ENCODE measurements at regions not wholly inside any gene's neighbourhood (a gene's known extent, or its start where the extent isn't known, plus 50 kb on each side); places are given as distances from the start of the nearest gene placed in this dataset.

GRCh38 chr2:4937550-4937949 lies 754.6 kb upstream of the SOX11 start:
- H3K27me3 ChIP-seq (ENCODE audit: insufficient read depth, insufficient read length), result no peaks in the 10 kb centered on the region
- TF ChIP-seq YY1 (IDR thresholded peaks at IDR 0.05; ENCODE audit: insufficient read depth, insufficient read length) (no peak), ZNF274 (IDR thresholded peaks at IDR 0.05; ENCODE audit: low read depth, low read length) (no peak), SUZ12 (IDR thresholded peaks at IDR 0.05; ENCODE audit: extremely low read depth, insufficient read depth, insufficient read length) (no peak)
- DNase-seq (ENCODE audit: low read depth, low spot score), result peak; percentile 13
- 0 out of 2 replicates have a peak, but pooled peaks cover 3% of the 10 kb centered on the region for H3K9me3 ChIP-seq (ENCODE audit: insufficient read depth, low read length)
- no peaks in the 10 kb centered on the region for H3K36me3 ChIP-seq (ENCODE audit: insufficient read depth, insufficient read length, low read length)
- H3K9ac ChIP-seq (ENCODE audit: insufficient read length, low read depth), result no peak overlapping the region
- no peak overlapping the region for H3K4me3 ChIP-seq (ENCODE audit: insufficient read length, low read depth)
- no peaks in the 10 kb centered on the region for H3K4me1 ChIP-seq (ENCODE audit: insufficient read depth, insufficient read length)

GRCh38 chr2:4938206-4938605 lies 754.0 kb upstream of the SOX11 start:
- Histone ChIP-seq H3K27me3 (ENCODE audit: insufficient read depth, insufficient read length) (no peaks in the 10 kb centered on the region), H3K4me1 (ENCODE audit: insufficient read depth, insufficient read length) (no peaks in the 10 kb centered on the region), H3K9ac (ENCODE audit: insufficient read length, low read depth) (no peak overlapping the region), H3K9me3 (ENCODE audit: insufficient read depth, low read length) (no peaks in the 10 kb centered on the region), H3K4me3 (ENCODE audit: insufficient read length, low read depth) (no peak overlapping the region), H3K36me3 (ENCODE audit: insufficient read depth, insufficient read length, low read length) (no peaks in the 10 kb centered on the region)
- no peak for DNase-seq (ENCODE audit: low read depth, low spot score)
- no peak for TF ChIP-seq YY1 (IDR thresholded peaks at IDR 0.05; ENCODE audit: insufficient read depth, insufficient read length)
- TF ChIP-seq SUZ12 (IDR thresholded peaks at IDR 0.05; ENCODE audit: extremely low read depth, insufficient read depth, insufficient read length), result no peak
- no peak for TF ChIP-seq ZNF274 (IDR thresholded peaks at IDR 0.05; ENCODE audit: low read depth, low read length)

GRCh38 chr2:4942441-4942840 lies 749.7 kb upstream of the SOX11 start:
- H3K9me3 ChIP-seq (ENCODE audit: insufficient read depth, low read length), result 0 out of 2 replicates have a peak, but pooled peaks cover 5% of the 10 kb centered on the region
- TF ChIP-seq YY1 (IDR thresholded peaks at IDR 0.05; ENCODE audit: insufficient read depth, insufficient read length), result no peak
- no peak for TF ChIP-seq ZNF274 (IDR thresholded peaks at IDR 0.05; ENCODE audit: low read depth, low read length)
- TF ChIP-seq SUZ12 (IDR thresholded peaks at IDR 0.05; ENCODE audit: extremely low read depth, insufficient read depth, insufficient read length), result no peak

GRCh38 chr2:4947911-4948310 lies 744.3 kb upstream of the SOX11 start:
- no peak for DNase-seq (ENCODE audit: low read depth, low spot score)
- no peaks in the 10 kb centered on the region for H3K27me3 ChIP-seq (ENCODE audit: insufficient read depth, insufficient read length)
- no peaks in the 10 kb centered on the region for H3K36me3 ChIP-seq (ENCODE audit: insufficient read depth, insufficient read length, low read length)
- peaks cover 8% of the 10 kb centered on the region; the same call in 1 of the 2 replicates for H3K9me3 ChIP-seq (ENCODE audit: insufficient read depth, low read length)
- no peaks in the 10 kb centered on the region for H3K4me1 ChIP-seq (ENCODE audit: insufficient read depth, insufficient read length)
- no peak for TF ChIP-seq SUZ12 (IDR thresholded peaks at IDR 0.05; ENCODE audit: extremely low read depth, insufficient read depth, insufficient read length)
- H3K9ac ChIP-seq (ENCODE audit: insufficient read length, low read depth), result no peak overlapping the region
- no peak overlapping the region for H3K4me3 ChIP-seq (ENCODE audit: insufficient read length, low read depth)

More at GRCh38 chr2:4942441-4942840, 749.7 kb upstream of the SOX11 start:
- no peaks in the 10 kb centered on the region for H3K36me3 ChIP-seq (ENCODE audit: insufficient read depth, insufficient read length, low read length)
- no peak for DNase-seq (ENCODE audit: low read depth, low spot score)
- H3K27me3 ChIP-seq (ENCODE audit: insufficient read depth, insufficient read length), result no peaks in the 10 kb centered on the region
- no peaks in the 10 kb centered on the region for H3K4me1 ChIP-seq (ENCODE audit: insufficient read depth, insufficient read length)
- no peak overlapping the region for H3K9ac ChIP-seq (ENCODE audit: insufficient read length, low read depth)
- H3K4me3 ChIP-seq (ENCODE audit: insufficient read length, low read depth), result no peak overlapping the region

GRCh38 chr2:4951368-4951767 lies 740.8 kb upstream of the SOX11 start:
- H3K4me1 ChIP-seq (ENCODE audit: insufficient read depth, insufficient read length), result no peaks in the 10 kb centered on the region
- H3K27me3 ChIP-seq (ENCODE audit: insufficient read depth, insufficient read length), result no peaks in the 10 kb centered on the region
- no peak overlapping the region for H3K4me3 ChIP-seq (ENCODE audit: insufficient read length, low read depth)
- no peak overlapping the region for H3K9ac ChIP-seq (ENCODE audit: insufficient read length, low read depth)
- H3K9me3 ChIP-seq (ENCODE audit: insufficient read depth, low read length), result peaks cover 3% of the 10 kb centered on the region; the same call in 1 of the 2 replicates
- DNase-seq (ENCODE audit: low read depth, low spot score), result no peak
- no peaks in the 10 kb centered on the region for H3K36me3 ChIP-seq (ENCODE audit: insufficient read depth, insufficient read length, low read length)
- no peak for TF ChIP-seq YY1 (IDR thresholded peaks at IDR 0.05; ENCODE audit: insufficient read depth, insufficient read length)
- no peak for TF ChIP-seq ZNF274 (IDR thresholded peaks at IDR 0.05; ENCODE audit: low read depth, low read length)
- TF ChIP-seq SUZ12 (IDR thresholded peaks at IDR 0.05; ENCODE audit: extremely low read depth, insufficient read depth, insufficient read length), result no peak

- Histone ChIP-seq H3K9ac (ENCODE audit: insufficient read length, low read depth) (no peak overlapping the region), H3K27me3 (ENCODE audit: insufficient read depth, insufficient read length) (no peaks in the 10 kb centered on the region), H3K4me1 (ENCODE audit: insufficient read depth, insufficient read length) (no peaks in the 10 kb centered on the region), H3K36me3 (ENCODE audit: insufficient read depth, insufficient read length, low read length) (no peaks in the 10 kb centered on the region), H3K9me3 (ENCODE audit: insufficient read depth, low read length) (no peaks in the 10 kb centered on the region), H3K4me3 (ENCODE audit: insufficient read length, low read depth) (no peak overlapping the region)
- TF ChIP-seq YY1 (IDR thresholded peaks at IDR 0.05; ENCODE audit: insufficient read depth, insufficient read length) (no peak), ZNF274 (IDR thresholded peaks at IDR 0.05; ENCODE audit: low read depth, low read length) (no peak), SUZ12 (IDR thresholded peaks at IDR 0.05; ENCODE audit: extremely low read depth, insufficient read depth, insufficient read length) (no peak)
- DNase-seq (ENCODE audit: low read depth, low spot score), result no peak
Observed at GRCh38 chr2:4959219-4959618, 733.0 kb upstream of the SOX11 start.

- Histone ChIP-seq H3K9me3 (ENCODE audit: insufficient read depth, low read length) (no peaks in the 10 kb centered on the region), H3K9ac (ENCODE audit: insufficient read length, low read depth) (no peak overlapping the region), H3K4me3 (ENCODE audit: insufficient read length, low read depth) (no peak overlapping the region), H3K27me3 (ENCODE audit: insufficient read depth, insufficient read length) (no peaks in the 10 kb centered on the region), H3K36me3 (ENCODE audit: insufficient read depth, insufficient read length, low read length) (no peaks in the 10 kb centered on the region), H3K4me1 (ENCODE audit: insufficient read depth, insufficient read length) (no peaks in the 10 kb centered on the region)
- TF ChIP-seq ZNF274 (IDR thresholded peaks at IDR 0.05; ENCODE audit: low read depth, low read length) (no peak), YY1 (IDR thresholded peaks at IDR 0.05; ENCODE audit: insufficient read depth, insufficient read length) (no peak), SUZ12 (IDR thresholded peaks at IDR 0.05; ENCODE audit: extremely low read depth, insufficient read depth, insufficient read length) (no peak)
- no peak for DNase-seq (ENCODE audit: low read depth, low spot score)
Observed at GRCh38 chr2:4962419-4962818, 729.8 kb upstream of the SOX11 start.
